Loucy (cell line): ENCODE measurements at regions not wholly inside any gene's neighbourhood (a gene's known extent, or its start where the extent isn't known, plus 50 kb on each side); places are given as distances from the start of the nearest gene placed in this dataset.

ENCODE experiments used
- H2AFZ ChIP-seq: fragments of 200-600 bp; sonication (generic); 2 replicates; pipeline ENCODE4 v1.6.0; 2016; ENCODE audit warnings: antibody characterized with exemption, mild to moderate bottlenecking, low read length, moderate library complexity
- H3F3A ChIP-seq: fragments of 200-600 bp; 2 replicates; pipeline ENCODE4 v1.6.0; 2016; ENCODE audit warnings: antibody characterized with exemption, low read depth, mild to moderate bottlenecking
- H3K27me3 ChIP-seq: fragments of 200-600 bp; sonication (generic); 2 replicates; pipeline ENCODE4 v1.6.1; 2014; ENCODE audit warnings: low read length, mild to moderate bottlenecking; ENCODE audit not compliant: insufficient read depth, poor library complexity, severe bottlenecking
- H3K36me3 ChIP-seq: fragments of 200-600 bp; sonication (generic); 2 replicates; pipeline ENCODE4 v1.6.1; 2016; ENCODE audit warnings: low read length; ENCODE audit not compliant: insufficient read depth
- H3K4me1 ChIP-seq: fragments of 200-600 bp; sonication (generic); 2 replicates; pipeline ENCODE4 v1.5.1; 2014; ENCODE audit warnings: low read length, mild to moderate bottlenecking; ENCODE audit not compliant: insufficient read depth, poor library complexity, severe bottlenecking
- H3K4me2 ChIP-seq: fragments of 200-600 bp; sonication (generic); 2 replicates; pipeline ENCODE4 v1.6.0; 2014; ENCODE audit warnings: antibody characterized with exemption, low read length, low read depth, mild to moderate bottlenecking; ENCODE audit not compliant: poor library complexity, severe bottlenecking
- H3K4me3 ChIP-seq: fragments of 200-600 bp; sonication (generic); 2 replicates; pipeline ENCODE4 v1.5.1; 2014; ENCODE audit warnings: low read length, mild to moderate bottlenecking, mixed read lengths; ENCODE audit not compliant: poor library complexity, severe bottlenecking
- H3K79me2 ChIP-seq: fragments of 200-600 bp; sonication (generic); 2 replicates; pipeline ENCODE4 v1.6.1; 2014; ENCODE audit warnings: low read length; ENCODE audit not compliant: insufficient read depth
- H3K9ac ChIP-seq: fragments of 200-600 bp; sonication (generic); 2 replicates; pipeline ENCODE4 v1.6.0; 2014; ENCODE audit warnings: mild to moderate bottlenecking, low read depth, low read length, moderate library complexity; ENCODE audit not compliant: poor library complexity, severe bottlenecking
- H3K9me2 ChIP-seq: fragments of 200-600 bp; sonication (generic); replicated peaks from 2 replicates; pipeline ENCODE4 v1.6.1; 2016; ENCODE audit warnings: low read depth, low read length, mixed read lengths
- H3K9me3 ChIP-seq: fragments of 200-600 bp; sonication (generic); 2 replicates; pipeline ENCODE4 v1.6.1; 2014; ENCODE audit warnings: mild to moderate bottlenecking, antibody characterized with exemption, low read length, low read depth; ENCODE audit not compliant: insufficient read depth
- H4K20me1 ChIP-seq: fragments of 200-600 bp; sonication (generic); 2 replicates; pipeline ENCODE4 v1.6.0; 2014; ENCODE audit warnings: antibody characterized with exemption, low read length, mild to moderate bottlenecking; ENCODE audit not compliant: insufficient read depth, poor library complexity, severe bottlenecking
- EZH2phosphoT487 ChIP-seq: fragments of 200-600 bp; IDR thresholded peaks from 2 replicates; pipeline ENCODE4 v1.6.1; 2018; ENCODE audit warnings: antibody characterized with exemption, mild to moderate bottlenecking, moderate library complexity, borderline replicate concordance
- TF ChIP-seq, protein P1 (sequence below): fragments of 200-600 bp; sonication (generic); conservative IDR thresholded peaks from 2 replicates; pipeline ENCODE4 v1.5.1; 2014; ENCODE audit warnings: mild to moderate bottlenecking, antibody characterized with exemption, low read length

DNA sequence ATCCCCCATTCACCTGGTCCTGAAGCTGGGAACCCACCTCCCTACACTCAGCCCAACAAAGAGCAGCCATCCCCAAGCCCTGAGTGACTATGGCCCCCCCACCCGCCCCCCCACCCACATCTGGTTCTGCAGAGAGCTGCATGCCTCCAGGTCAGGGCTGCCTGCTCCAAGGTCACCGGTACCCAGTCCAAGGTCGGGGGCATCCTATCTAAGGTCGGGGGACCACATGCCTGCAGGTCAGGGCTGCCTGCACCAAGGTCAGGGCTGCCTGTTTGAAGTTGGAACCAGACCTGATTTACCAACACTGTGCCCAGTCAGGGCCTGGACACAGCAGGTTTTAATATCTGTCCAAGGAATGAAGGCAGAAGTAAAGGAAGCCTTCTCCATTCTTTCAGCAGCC lies 66.1 kb upstream of the GPC1 start:
- Histone ChIP-seq H3K9me2 (no peaks in the 10 kb centered on the region), H3K4me2 (no peak overlapping the region), H3F3A (no peaks in the 10 kb centered on the region), H3K79me2 (no peaks in the 10 kb centered on the region), H3K4me3 (no peak overlapping the region), H4K20me1 (no peaks in the 10 kb centered on the region), H2AFZ (no peak overlapping the region), H3K27me3 (no peaks in the 10 kb centered on the region), H3K9me3 (peaks cover under 1% of the 10 kb centered on the region; the same call in 1 of the 2 replicates), H3K36me3 (no peaks in the 10 kb centered on the region), H3K4me1 (no peaks in the 10 kb centered on the region), H3K9ac (no peak overlapping the region)
- TF ChIP-seq, protein P1, sequence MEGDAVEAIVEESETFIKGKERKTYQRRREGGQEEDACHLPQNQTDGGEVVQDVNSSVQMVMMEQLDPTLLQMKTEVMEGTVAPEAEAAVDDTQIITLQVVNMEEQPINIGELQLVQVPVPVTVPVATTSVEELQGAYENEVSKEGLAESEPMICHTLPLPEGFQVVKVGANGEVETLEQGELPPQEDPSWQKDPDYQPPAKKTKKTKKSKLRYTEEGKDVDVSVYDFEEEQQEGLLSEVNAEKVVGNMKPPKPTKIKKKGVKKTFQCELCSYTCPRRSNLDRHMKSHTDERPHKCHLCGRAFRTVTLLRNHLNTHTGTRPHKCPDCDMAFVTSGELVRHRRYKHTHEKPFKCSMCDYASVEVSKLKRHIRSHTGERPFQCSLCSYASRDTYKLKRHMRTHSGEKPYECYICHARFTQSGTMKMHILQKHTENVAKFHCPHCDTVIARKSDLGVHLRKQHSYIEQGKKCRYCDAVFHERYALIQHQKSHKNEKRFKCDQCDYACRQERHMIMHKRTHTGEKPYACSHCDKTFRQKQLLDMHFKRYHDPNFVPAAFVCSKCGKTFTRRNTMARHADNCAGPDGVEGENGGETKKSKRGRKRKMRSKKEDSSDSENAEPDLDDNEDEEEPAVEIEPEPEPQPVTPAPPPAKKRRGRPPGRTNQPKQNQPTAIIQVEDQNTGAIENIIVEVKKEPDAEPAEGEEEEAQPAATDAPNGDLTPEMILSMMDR, result no peak
- TF ChIP-seq EZH2phosphoT487, result no peak

DNA sequence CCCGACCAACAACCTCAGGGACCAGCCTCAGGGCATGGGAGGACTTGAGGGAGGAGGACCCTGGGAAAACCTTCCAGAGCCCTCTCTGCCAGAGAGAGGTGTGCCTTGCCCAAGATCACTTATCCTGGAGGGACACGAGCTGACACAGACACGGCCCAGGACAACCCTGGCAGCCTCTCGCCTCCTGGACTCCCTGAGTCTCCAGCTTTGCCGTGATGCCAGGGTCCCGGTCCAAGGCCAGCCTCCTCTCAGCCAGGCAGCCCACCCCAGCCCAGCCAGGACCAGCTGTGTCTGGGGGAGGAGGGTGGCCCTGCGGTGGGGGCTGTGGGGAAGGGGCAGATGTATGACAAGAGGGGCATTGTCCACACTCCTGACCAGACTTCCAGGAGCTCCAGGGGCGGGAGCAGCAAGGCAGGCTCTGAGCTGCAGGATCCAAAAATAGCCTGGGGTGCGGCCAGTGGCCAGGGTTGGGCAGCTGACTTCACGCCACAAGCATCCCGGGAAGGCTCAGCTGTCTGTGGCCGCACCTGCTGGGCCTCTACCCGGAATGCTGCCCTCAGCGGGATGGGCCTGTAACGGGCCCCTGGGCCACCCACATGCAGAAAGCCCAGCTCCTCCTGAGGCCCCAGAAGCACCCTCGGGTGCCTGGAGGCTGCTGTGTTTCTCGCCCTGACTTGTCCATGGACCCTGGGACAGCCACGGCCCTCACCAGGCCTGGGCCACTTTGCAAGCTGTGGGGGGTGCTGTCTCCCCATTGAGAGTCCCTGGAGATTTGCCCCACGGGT lies 65.5 kb upstream of the GPC1 start:
- H3K4me3 ChIP-seq, result no peak overlapping the region
- no peaks in the 10 kb centered on the region for H3F3A ChIP-seq
- H3K4me2 ChIP-seq, result no peak overlapping the region
- H3K9me3 ChIP-seq, result no peaks in the 10 kb centered on the region; the same call in 1 of the 2 replicates
- no peak overlapping the region for H3K9ac ChIP-seq
- no peak overlapping the region for H2AFZ ChIP-seq
- H3K36me3 ChIP-seq, result no peaks in the 10 kb centered on the region
- no peaks in the 10 kb centered on the region for H3K4me1 ChIP-seq
- no peaks in the 10 kb centered on the region for H4K20me1 ChIP-seq
- H3K79me2 ChIP-seq, result no peaks in the 10 kb centered on the region
- no peaks in the 10 kb centered on the region for H3K27me3 ChIP-seq
- TF ChIP-seq, protein P1, result no peak
- no peak for TF ChIP-seq EZH2phosphoT487
- H3K9me2 ChIP-seq, result no peaks in the 10 kb centered on the region

DNA sequence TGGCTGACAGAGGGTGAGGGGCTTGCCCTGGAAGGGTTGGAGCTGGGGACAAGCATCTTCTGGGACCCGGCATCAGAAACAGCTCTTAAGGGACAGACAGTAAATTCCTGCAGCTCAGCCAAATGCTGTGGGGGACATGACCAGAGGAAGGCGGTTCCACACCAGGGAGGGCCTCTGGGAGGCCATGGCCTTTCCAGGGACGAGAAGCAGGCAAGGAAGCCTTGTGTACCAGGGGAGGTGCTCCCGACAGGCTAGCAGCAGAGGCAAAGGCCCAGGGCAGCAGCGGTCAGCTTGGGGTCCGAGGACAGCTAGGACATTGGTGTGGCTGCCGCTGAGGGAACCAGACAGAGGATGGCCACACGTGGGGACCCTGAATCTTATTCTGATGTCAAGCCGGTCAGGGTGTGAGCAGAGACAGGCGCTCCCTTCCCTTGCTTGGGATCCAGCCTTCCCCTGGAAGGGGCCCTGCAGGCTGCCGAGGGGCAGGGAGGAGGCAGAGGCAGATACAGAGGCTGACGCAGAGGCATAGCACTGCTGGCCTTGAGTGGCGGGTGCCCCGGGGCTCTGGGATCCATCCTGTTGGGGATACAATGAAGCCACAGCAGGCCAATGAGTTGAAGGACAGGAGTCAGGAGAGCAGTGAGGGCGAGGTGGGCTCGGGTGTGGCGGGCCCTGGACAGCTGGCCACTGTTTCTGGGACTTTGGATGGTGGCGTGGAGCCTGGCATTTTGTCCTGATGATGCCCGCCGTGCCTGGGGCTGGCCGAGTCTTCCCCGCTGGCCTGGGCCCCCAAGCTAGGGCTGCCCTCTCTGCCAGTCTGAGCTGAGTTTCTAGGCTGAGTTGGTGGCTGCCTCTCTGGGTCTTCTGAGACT lies 64.1 kb upstream of the GPC1 start:
- Histone ChIP-seq H3K4me2 (no peak overlapping the region), H3K4me1 (no peaks in the 10 kb centered on the region), H4K20me1 (no peaks in the 10 kb centered on the region), H3K79me2 (no peaks in the 10 kb centered on the region), H3K9me2 (no peaks in the 10 kb centered on the region), H3K9ac (no peak overlapping the region), H3K4me3 (no peak overlapping the region), H3K36me3 (no peaks in the 10 kb centered on the region), H3K27me3 (no peaks in the 10 kb centered on the region), H3F3A (no peaks in the 10 kb centered on the region), H2AFZ (no peak overlapping the region), H3K9me3 (no peaks in the 10 kb centered on the region; the same call in 1 of the 2 replicates)
- TF ChIP-seq EZH2phosphoT487, result no peak
- TF ChIP-seq, protein P1, result no peak
